ENCODE measurements at regions not wholly inside any gene's neighbourhood (a gene's known extent, or its start where the extent isn't known, plus 50 kb on each side); places are given as distances from the start of the nearest gene placed in this dataset.
"Not testable (repeated sequence)": the region's sequence is repeated elsewhere in the genome, so short reads cannot be mapped to it uniquely, and the experiment has no call there.

DNA sequence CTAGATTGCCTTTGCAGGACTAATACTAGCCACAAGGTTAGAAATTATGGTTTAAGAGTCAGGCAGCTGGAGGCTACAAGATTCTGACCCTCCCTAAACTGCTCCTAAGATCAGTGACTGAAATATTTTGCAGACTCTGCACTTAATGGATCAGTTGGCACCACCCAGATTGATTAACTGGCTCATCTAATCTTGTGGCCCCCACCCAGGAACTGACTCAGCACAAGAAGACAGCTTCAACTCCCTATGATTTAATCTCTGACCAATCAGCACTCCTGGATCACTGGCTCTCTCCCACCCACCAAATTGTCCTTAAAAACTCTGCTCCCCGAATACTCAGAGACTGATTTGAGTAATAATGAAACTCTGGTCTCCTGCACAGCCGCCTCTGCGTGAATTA lies 145.4 kb upstream of the LCORL start:
- ATAC-seq (no peak), DNase-seq (no peak)
- Histone ChIP-seq H3K27ac (no peak overlapping the region), H3K36me3 (no peaks in the 10 kb centered on the region), H3K9me3 (peaks cover 0 to 7% (median 0%) of the 10 kb centered on the region in 12 donors), H3K4me3 (no peak overlapping the region), H3K27me3 (no peaks in the 10 kb centered on the region), H3K4me1 (no peaks in the 10 kb centered on the region)
- TF ChIP-seq, protein P1, sequence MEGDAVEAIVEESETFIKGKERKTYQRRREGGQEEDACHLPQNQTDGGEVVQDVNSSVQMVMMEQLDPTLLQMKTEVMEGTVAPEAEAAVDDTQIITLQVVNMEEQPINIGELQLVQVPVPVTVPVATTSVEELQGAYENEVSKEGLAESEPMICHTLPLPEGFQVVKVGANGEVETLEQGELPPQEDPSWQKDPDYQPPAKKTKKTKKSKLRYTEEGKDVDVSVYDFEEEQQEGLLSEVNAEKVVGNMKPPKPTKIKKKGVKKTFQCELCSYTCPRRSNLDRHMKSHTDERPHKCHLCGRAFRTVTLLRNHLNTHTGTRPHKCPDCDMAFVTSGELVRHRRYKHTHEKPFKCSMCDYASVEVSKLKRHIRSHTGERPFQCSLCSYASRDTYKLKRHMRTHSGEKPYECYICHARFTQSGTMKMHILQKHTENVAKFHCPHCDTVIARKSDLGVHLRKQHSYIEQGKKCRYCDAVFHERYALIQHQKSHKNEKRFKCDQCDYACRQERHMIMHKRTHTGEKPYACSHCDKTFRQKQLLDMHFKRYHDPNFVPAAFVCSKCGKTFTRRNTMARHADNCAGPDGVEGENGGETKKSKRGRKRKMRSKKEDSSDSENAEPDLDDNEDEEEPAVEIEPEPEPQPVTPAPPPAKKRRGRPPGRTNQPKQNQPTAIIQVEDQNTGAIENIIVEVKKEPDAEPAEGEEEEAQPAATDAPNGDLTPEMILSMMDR (IDR thresholded peaks at IDR 0.05): no peak
- TF ChIP-seq POLR2A (IDR thresholded peaks at IDR 0.05): no peak
- 83 to 88% (median 85%) methylated on average over 3 of the region's 3 CpGs for WGBS, 4 donors
- intact Hi-C loops (cut with DNase I): no loop called here

DNA sequence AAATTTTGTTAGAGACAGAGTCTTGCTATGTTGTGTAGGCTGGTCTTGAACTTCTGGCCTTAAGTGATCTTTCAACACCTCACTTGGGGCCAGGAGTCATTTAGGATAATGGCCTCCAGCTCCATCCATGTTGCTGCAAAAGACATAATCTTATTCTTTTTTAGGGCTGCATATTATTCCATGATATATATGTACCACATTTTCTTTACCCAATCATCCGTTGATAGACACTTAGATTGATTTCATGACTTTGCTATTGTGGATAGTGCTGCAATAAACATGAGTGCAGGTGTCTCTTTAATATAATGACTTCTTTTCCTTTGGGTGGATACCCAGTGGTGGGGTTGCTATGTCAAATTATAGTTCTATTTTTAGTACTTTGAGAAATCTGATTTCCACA lies 140.9 kb upstream of the LCORL start:
- TF ChIP-seq, protein P1 (IDR thresholded peaks at IDR 0.05): no peak
- no peak for TF ChIP-seq POLR2A (IDR thresholded peaks at IDR 0.05)
- Histone ChIP-seq H3K4me3 (no peak overlapping the region), H3K27ac (no peak overlapping the region), H3K27me3 (no peaks in the 10 kb centered on the region), H3K36me3 (no peaks in the 10 kb centered on the region), H3K9me3 (peaks cover 0 to 7% (median 0%) of the 10 kb centered on the region in 12 donors), H3K4me1 (no peaks in the 10 kb centered on the region)
- DNase-seq: no peak
- 73 to 87% (median 83%) methylated on average over 1 of the region's 1 CpG for WGBS, 4 donors
- ATAC-seq: no peak
- intact Hi-C loops (cut with DNase I): no loop called here

DNA sequence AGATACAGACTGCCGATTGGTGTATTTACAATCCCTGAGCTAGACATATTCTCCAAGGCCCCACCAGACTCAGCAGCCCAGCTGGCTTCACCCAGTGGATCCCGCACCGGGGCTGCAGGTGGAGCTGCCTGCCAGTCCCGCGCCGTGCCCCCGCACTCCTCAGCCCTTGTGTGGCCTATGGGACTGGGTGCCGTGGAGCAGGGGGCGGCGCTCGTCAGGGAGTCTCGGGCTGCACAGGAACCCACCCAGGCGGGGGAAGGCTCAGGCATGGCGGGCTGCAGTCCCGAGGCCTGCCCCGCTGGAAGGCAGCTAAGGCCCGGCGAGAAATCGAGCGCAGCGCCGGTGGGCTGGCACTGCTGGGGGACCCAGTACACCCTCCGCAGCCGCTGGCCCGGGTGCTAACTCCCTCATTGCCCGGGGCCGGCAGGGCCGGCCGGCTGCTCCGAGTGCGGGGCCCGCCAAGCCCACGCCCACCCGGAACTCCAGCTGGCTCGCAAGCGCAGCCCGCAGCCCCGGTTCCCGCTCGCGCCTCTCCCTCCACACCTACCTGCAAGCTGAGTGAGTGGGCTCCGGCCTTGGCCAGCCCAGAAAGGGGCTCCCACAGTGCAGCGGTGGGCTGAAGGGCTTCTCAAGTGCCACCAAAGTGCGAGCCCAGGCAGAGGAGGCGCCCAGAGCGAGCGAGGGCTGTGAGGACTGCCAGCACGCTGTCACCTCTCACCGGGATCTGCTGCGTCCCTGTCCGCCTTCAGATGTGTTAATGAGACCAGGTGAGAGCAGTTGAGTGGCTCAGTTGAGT lies 137.8 kb upstream of the LCORL start:
- H3K36me3 ChIP-seq; H3K9me3 ChIP-seq; ATAC-seq; H3K27me3 ChIP-seq; H3K27ac ChIP-seq; DNase-seq; H3K4me3 ChIP-seq; H3K4me1 ChIP-seq; intact Hi-C loops (cut with DNase I): not testable (repeated sequence)
- 96 to 97% (median 96%) methylated on average over 8 to 51 of the region's 51 CpGs for WGBS, 4 donors

DNA sequence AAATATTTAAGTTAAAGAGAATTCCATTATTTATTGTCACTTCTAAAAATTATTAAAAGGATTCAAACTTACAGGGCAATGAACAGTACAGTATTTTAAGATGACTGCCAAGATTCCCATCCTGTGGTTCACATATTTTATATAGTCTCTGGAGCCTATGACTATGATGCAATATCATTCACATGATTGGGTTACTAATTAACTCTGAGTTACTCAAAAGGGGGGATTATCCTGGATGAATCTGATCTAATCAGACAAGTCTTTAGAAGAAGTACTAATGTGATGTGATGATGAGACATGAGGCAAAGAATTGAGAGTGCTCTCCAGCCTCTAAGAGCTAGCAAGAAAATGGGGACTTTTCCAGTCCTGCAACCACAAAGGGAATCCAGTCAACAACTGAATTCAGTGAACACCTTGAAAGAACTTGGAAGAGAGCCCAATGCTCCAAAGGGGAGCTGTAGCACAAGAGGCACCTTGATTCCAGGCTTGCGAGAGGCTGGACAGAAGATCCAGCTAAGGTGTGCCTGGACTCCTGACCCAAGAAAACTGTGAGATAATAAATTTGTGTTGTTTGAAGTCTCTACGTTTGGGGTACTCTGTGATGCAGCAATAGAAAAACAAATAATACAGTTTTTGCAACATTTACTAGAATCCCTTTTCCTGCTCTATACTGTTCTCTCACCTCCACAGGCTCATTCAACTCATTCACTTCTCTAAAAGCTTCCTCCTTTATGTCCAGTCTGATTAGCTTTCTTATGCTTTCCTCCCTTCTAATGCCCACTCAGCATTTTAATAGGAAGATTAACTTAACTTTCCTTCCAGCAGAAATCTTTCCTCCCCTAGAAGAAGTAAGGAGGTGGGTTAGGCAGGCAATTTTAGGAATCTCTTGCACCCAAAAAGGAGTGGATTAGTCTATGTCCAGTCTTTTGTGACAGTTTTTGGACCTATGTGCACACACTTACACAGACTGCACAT lies 133.8 kb upstream of the LCORL start:
- no peak overlapping the region for H3K4me3 ChIP-seq
- 76 to 87% (median 81%) methylated on average over 2 of the region's 2 CpGs for WGBS, 4 donors
- no peak for ATAC-seq
- DNase-seq: no peak
- H3K9me3 ChIP-seq: peaks cover 0 to 7% (median 0%) of the 10 kb centered on the region in 12 donors
- H3K27me3 ChIP-seq: no peaks in the 10 kb centered on the region
- H3K27ac ChIP-seq: no peak overlapping the region
- no peaks in the 10 kb centered on the region for H3K4me1 ChIP-seq
- no peak for TF ChIP-seq POLR2A (IDR thresholded peaks at IDR 0.05)
- TF ChIP-seq, protein P1 (IDR thresholded peaks at IDR 0.05): no peak
- intact Hi-C loops (cut with DNase I): no loop called here
- no peaks in the 10 kb centered on the region for H3K36me3 ChIP-seq

Data from heart left ventricle (tissue), 16 donors.